Adipocyte (in vitro differentiated cells): ENCODE measurements at regions not wholly inside any gene's neighbourhood (a gene's known extent, or its start where the extent isn't known, plus 50 kb on each side); places are given as distances from the start of the nearest gene placed in this dataset.

Experiments
- DNase-seq: peaks from one replicate; pipeline ENCODE4 v3.0.0-alpha.2; 2015; ENCODE audit warnings: low read depth
- H3K27me3 ChIP-seq: replicated peaks from 2 replicates; pipeline ENCODE4 v1.7.0; 2013; ENCODE audit warnings: mild to moderate bottlenecking, low read length, moderate library complexity; ENCODE audit not compliant: control insufficient read depth, insufficient read depth
- H3K36me3 ChIP-seq: 2 replicates; pipeline ENCODE4 v1.7.0; 2013; ENCODE audit warnings: low read length, mild to moderate bottlenecking, moderate library complexity; ENCODE audit not compliant: control insufficient read depth, insufficient read depth, severe bottlenecking
- H3K4me1 ChIP-seq: 2 replicates; pipeline ENCODE4 v1.7.0; 2013; ENCODE audit warnings: mild to moderate bottlenecking, low read length, moderate library complexity; ENCODE audit not compliant: control insufficient read depth, insufficient read depth
- H3K4me3 ChIP-seq: 2 replicates; pipeline ENCODE4 v1.7.0; 2013; ENCODE audit warnings: mild to moderate bottlenecking, low read length, moderate library complexity
- H3K9ac ChIP-seq: 2 replicates; pipeline ENCODE4 v1.7.0; 2013; ENCODE audit warnings: mild to moderate bottlenecking, low read length, moderate library complexity
- H3K9me3 ChIP-seq: 2 replicates; pipeline ENCODE4 v1.7.0; 2013; ENCODE audit warnings: mild to moderate bottlenecking, low read length, moderate library complexity; ENCODE audit not compliant: control insufficient read depth

DNA sequence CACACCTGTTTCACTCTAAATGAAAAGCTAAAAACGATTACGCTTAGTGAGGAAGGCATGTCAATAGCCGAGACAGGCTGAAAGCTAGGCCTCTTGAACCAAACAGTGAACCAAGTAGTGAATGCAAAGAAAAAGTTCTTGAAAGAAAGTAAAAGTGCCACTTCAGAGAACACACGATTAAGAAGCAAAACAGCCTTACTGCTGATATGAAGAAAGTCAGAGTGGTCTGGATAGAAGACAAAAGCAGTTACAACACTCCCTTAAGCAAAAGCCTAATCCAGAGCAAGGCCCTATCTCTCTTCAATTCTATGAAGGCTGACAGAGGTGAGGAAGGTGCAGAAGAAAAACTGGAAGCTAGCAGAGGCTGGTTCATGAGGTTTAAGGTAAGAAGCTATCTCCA, 130.7 kb downstream of the SIPA1L2 start:
- Histone ChIP-seq H3K27me3 (peaks cover 3% of the 10 kb centered on the region), H3K9ac (no peak overlapping the region)
- DNase-seq = no peak

DNA sequence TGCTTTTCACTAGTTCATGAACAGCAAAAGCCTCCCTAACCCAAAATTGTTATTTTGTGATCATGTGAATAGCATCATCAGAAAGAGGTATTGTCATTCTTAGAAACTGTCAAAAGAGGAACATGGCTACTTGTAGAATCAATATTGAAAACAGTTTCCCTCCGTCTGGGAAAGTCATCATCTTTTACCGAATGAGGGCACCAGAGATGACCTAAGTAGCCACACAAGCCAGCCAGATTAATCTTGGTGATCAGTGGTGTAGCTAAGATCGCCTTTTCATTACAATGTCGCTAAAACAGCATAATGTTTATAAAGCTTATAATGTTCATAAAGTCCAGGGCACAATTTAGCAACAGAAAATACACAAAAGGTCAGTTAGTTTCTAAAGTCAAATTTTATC, 136.1 kb downstream of the SIPA1L2 start:
- no peak for DNase-seq
- Histone ChIP-seq H3K36me3 (no peaks in the 10 kb centered on the region), H3K27me3 (peaks cover 4% of the 10 kb centered on the region), H3K9me3 (no peaks in the 10 kb centered on the region), H3K4me3 (no peak overlapping the region), H3K9ac (no peak overlapping the region), H3K4me1 (peaks cover 3% of the 10 kb centered on the region)

More for the DNA sequence above, 130.7 kb downstream of the SIPA1L2 start:
- Histone ChIP-seq H3K4me3 (no peak overlapping the region), H3K36me3 (no peaks in the 10 kb centered on the region), H3K9me3 (no peaks in the 10 kb centered on the region), H3K4me1 (peaks cover 12% of the 10 kb centered on the region)

DNA sequence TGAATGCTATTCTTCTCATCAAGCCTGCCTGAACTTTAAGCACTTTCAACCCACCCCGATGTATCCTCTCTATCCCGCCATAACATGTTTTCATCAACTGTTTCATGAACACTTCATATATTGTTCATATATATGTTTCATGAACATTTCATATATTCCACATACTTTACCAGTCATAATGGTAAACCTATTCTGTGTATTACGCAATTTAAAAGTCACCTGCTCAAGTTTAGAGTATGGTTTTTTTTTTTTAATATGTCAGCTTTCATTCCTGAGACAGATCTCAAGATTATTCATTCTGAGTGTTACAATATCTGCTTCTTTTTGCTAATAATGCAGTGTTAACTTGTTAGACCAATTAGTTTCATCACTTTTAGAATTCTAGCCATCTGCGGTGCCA, 140.7 kb downstream of the SIPA1L2 start:
- no peak for DNase-seq
- H3K9me3 ChIP-seq = no peaks in the 10 kb centered on the region
- no peak overlapping the region for H3K4me3 ChIP-seq
- H3K27me3 ChIP-seq = peaks cover 1% of the 10 kb centered on the region
- H3K36me3 ChIP-seq = no peaks in the 10 kb centered on the region
- peaks cover 14% of the 10 kb centered on the region for H3K4me1 ChIP-seq
- H3K9ac ChIP-seq = no peak overlapping the region

- no peaks in the 10 kb centered on the region for H3K36me3 ChIP-seq
- peaks cover 14% of the 10 kb centered on the region for H3K4me1 ChIP-seq
- H3K27me3 ChIP-seq = peaks cover 7% of the 10 kb centered on the region
- no peaks in the 10 kb centered on the region for H3K9me3 ChIP-seq
- H3K9ac ChIP-seq = no peak overlapping the region
- no peak for DNase-seq
- H3K4me3 ChIP-seq = no peak overlapping the region
These were observed 142.7 kb downstream of the SIPA1L2 start for GRCh38 chr1:232487236-232487635.

- peaks cover 14% of the 10 kb centered on the region for H3K4me1 ChIP-seq
- peak; percentile 40 for DNase-seq
- H3K36me3 ChIP-seq = no peaks in the 10 kb centered on the region
- no peak overlapping the region for H3K9ac ChIP-seq
- peaks cover 7% of the 10 kb centered on the region for H3K27me3 ChIP-seq
- H3K4me3 ChIP-seq = no peak overlapping the region
- H3K9me3 ChIP-seq = no peaks in the 10 kb centered on the region
These were observed 143.3 kb downstream of the SIPA1L2 start for GRCh38 chr1:232486454-232487207.

DNA sequence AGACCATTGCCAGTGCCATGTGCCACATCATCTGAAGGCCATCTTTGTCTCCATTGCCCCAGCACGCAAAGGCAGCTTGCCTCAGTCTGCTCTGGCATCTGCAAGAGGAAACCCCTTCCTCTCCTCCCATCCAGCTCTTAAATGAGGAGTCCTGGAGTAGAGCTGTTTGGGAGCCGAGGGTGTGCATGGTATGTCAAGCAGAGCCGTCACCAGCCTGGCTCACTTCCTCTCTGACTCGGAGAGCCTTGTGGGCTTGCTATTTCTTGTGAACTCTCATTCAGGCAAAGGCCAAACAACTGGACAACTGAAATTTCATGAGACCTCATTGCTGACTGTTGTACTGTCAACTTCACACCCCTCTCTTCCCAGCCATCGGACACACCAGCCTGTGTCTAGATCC, 143.9 kb downstream of the SIPA1L2 start:
- H3K4me1 ChIP-seq = peaks cover 14% of the 10 kb centered on the region
- no peaks in the 10 kb centered on the region for H3K9me3 ChIP-seq
- DNase-seq = no peak
- H3K4me3 ChIP-seq = no peak overlapping the region
- peaks cover 7% of the 10 kb centered on the region for H3K27me3 ChIP-seq
- H3K9ac ChIP-seq = no peak overlapping the region
- H3K36me3 ChIP-seq = no peaks in the 10 kb centered on the region

- no peaks in the 10 kb centered on the region for H3K36me3 ChIP-seq
These were observed 145.1 kb downstream of the SIPA1L2 start for GRCh38 chr1:232484856-232485255.

GRCh38 chr1:232483826-232484225, 146.1 kb downstream of the SIPA1L2 start:
- Histone ChIP-seq H3K36me3 (no peaks in the 10 kb centered on the region), H3K4me3 (no peak overlapping the region), H3K9ac (no peak overlapping the region), H3K4me1 (peaks cover 14% of the 10 kb centered on the region), H3K9me3 (no peaks in the 10 kb centered on the region), H3K27me3 (peaks cover 13% of the 10 kb centered on the region)
- DNase-seq = no peak

More at GRCh38 chr1:232484856-232485255, 145.1 kb downstream of the SIPA1L2 start:
- no peak for DNase-seq
- Histone ChIP-seq H3K27me3 (peaks cover 7% of the 10 kb centered on the region), H3K9ac (no peak overlapping the region), H3K4me1 (peaks cover 14% of the 10 kb centered on the region), H3K9me3 (no peaks in the 10 kb centered on the region), H3K4me3 (no peak overlapping the region)

- no peak for DNase-seq
- Histone ChIP-seq H3K9me3 (no peaks in the 10 kb centered on the region), H3K27me3 (peaks cover 13% of the 10 kb centered on the region), H3K9ac (no peak overlapping the region), H3K36me3 (no peaks in the 10 kb centered on the region), H3K4me1 (peaks cover 24% of the 10 kb centered on the region), H3K4me3 (no peak overlapping the region)
These were observed 148.8 kb downstream of the SIPA1L2 start for GRCh38 chr1:232481091-232481490.

GRCh38 chr1:232477728-232478127, 152.2 kb downstream of the SIPA1L2 start:
- H3K4me1 ChIP-seq = peaks cover 35% of the 10 kb centered on the region
- H3K36me3 ChIP-seq = no peaks in the 10 kb centered on the region
- H3K9me3 ChIP-seq = no peaks in the 10 kb centered on the region
- no peak overlapping the region for H3K9ac ChIP-seq
- DNase-seq = peak; percentile 96
- H3K27me3 ChIP-seq = peaks cover 9% of the 10 kb centered on the region
- peak overlapping the region; percentile 43 for H3K4me3 ChIP-seq

DNA sequence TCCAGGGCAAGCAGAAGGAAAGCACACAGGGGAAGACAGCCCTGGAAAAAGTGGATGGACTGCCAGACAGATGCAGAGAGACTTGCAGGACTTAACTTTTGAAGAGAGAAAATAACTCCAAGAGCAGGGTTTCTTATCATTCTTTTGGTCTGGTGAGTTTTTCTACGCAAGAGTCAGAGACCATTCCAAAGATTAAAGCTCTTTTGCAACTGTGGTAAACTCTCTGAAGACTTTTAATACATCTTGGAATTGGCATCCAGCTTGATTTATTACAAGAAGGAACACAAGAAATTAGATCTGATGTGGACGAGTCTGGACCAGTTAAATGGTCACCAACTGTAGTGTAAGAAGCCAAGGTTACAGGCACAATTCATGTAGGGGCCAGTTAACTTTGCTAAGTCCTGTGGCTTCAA, 153.4 kb downstream of the SIPA1L2 start:
- H3K4me3 ChIP-seq = no peak overlapping the region
- peak; percentile 81 for DNase-seq
- H3K4me1 ChIP-seq = peaks cover 42% of the 10 kb centered on the region
- H3K9me3 ChIP-seq = no peaks in the 10 kb centered on the region
- H3K9ac ChIP-seq = no peak overlapping the region
- no peaks in the 10 kb centered on the region for H3K36me3 ChIP-seq
- H3K27me3 ChIP-seq = peaks cover 6% of the 10 kb centered on the region

DNA sequence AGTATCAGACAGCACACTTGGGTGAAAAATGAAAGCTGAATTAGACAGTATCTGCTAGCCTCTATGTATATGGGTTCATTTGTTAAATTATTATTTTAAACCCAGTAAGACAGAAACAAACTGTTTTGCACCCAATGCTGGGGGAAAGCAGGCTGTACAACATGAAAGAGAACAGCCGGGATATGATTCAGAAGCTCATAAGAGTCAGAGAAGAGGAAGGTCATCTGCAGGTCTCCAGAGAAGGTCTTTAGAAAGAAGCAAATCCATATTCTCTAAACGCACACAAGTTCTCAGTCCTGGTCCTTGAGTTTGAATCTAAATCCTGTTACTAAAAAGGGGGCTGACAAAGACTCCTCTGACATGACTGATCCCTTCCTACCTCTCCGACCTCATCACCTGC, 155.1 kb downstream of the SIPA1L2 start:
- Histone ChIP-seq H3K4me1 (peaks cover 42% of the 10 kb centered on the region), H3K4me3 (no peak overlapping the region), H3K9me3 (no peaks in the 10 kb centered on the region), H3K9ac (no peak overlapping the region), H3K36me3 (no peaks in the 10 kb centered on the region), H3K27me3 (peaks cover 6% of the 10 kb centered on the region)
- DNase-seq = no peak
